HG03135 (cell line): ENCODE measurements at regions not wholly inside any gene's neighbourhood (a gene's known extent, or its start where the extent isn't known, plus 50 kb on each side); places are given as distances from the start of the nearest gene placed in this dataset.
"Not testable (repeated sequence)": the region's sequence is repeated elsewhere in the genome, so short reads cannot be mapped to it uniquely, and the experiment has no call there.

ENCODE experiments used
- ATAC-seq: cut with Tn5 transposase; IDR thresholded peaks from one replicate; pipeline ENCODE4 v1.9.1; 2021; ENCODE audit warnings: mild to moderate bottlenecking, moderate library complexity; ENCODE audit not compliant: unreplicated experiment

GRCh38 chr10:62492870-62493180 is 118.7 kb downstream of the ZNF365 start:
- no peak for ATAC-seq

GRCh38 chr10:62496925-62497324 is 122.8 kb downstream of the ZNF365 start:
- no peak for ATAC-seq

DNA sequence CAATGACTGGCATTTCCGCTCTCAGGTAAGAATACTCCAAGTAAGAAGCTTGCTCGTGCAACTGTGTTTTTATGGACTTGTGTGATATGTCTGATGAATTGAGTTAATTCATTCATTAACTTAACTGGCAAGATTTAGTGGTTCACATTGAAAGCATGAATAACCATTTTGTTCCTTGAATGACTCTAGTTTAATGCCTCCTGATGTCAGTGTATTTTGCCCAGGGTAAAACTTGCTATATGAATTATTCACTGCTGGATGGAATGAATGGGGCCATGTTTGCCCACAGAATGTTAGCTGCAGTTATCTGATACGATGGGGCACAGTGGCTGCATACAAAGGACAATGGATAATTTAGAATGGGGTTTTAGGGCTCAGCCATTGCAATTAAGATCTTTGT is 124.1 kb downstream of the ZNF365 start:
- ATAC-seq, result no peak

- ATAC-seq, result not testable (repeated sequence)
Measured at GRCh38 chr10:62500116-62500515, 125.9 kb downstream of the ZNF365 start.

GRCh38 chr10:62501547-62501946 is 127.4 kb downstream of the ZNF365 start:
- no peak for ATAC-seq

GRCh38 chr10:62502995-62503613 is 128.9 kb downstream of the ZNF365 start:
- ATAC-seq, result no peak

DNA sequence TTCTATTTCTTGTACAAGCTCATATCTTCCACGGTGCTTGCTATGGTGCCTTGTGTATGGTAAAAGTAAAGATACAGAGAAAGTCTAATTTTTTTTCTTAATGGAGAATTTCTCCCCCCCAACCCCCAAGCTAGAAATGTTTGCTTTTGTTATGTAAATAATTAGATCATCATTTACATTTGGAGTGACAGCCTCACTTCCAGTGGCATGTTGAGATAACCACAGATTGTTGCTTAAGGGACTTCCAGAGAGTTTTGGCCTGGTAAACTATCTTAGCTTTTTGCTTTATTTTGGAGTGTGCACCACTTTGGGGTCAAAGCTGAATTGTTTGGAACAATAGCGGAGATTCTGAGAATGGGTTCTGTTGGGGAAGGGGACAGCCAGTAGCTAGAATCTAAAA is 129.7 kb downstream of the ZNF365 start:
- no peak for ATAC-seq

GRCh38 chr10:62506371-62506770 is 132.2 kb downstream of the ZNF365 start:
- ATAC-seq, result no peak

DNA sequence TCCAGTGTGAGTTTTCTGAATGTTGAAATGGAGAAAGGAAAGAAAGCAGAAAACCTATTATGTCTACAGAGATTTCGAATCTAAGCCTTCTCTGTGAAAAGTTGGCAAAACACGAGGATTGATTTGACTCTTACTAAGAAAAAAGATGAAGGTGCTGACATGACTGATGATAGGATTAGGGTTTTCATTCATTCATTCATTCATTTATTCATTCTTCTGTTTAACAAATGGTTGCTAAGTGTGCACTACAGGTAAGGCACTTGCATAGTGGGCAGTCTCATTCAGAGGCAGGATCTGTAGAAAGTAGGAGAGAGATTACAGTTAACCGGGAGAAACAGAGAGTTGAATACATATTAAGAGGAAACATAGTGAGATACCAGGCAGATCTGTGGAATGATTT is 137.1 kb downstream of the ZNF365 start:
- no peak for ATAC-seq

DNA sequence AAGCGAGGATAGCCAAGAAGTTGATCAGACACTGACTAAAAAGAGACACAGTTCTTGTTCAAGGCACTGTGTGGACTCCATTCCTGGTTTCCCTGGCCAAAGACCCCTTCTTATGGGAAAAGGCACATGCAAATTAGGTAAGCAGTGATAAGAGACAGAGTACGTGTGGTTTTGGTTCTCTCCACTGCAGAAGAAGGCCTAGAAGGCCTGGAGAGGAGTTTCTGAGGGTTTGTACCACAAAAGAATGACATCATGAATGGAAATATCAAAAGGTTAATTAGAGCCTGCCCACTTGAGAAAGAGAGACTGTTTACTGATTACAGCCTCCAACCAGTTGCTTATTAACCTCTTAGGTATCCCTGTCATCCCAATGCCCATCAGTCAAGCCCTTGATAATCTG is 137.5 kb downstream of the ZNF365 start:
- peak; percentile 92 for ATAC-seq

DNA sequence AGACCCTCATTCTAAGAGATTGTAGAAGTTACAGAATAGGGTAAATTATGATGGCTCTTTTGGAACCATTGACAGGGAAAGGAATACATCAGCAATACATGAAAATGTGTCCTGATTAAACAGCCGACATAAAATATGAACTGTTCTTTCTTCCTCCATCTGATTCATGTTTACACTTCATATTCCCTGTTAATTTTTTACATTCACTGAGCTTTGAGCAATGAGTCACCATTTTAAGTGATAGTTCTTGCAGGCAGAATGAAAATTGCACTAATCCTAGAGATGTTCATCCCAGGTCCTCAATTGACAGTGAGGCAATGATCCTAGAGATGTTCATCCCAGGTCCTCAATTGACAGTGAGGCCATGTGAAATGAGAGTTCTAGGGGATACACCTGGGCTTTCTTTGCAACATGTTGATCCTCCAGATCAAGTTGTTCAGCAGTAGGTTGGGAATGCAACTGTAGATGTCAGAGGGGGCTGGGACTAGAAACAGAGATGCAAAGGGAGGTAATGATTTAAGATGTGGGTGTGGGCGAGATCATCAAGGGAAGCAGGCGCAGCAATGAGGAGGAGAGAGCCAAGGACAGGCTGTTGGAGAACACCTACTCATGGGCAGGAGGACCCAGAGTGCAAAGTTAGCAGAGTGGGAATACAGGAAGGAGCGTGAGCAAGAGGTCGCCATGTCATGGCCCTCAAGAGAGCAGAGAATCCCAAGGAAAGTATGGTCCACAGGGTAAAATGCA is 138.7 kb downstream of the ZNF365 start:
- no peak for ATAC-seq

- no peak for ATAC-seq
Measured at GRCh38 chr10:62514079-62514693, 140.0 kb downstream of the ZNF365 start.

- ATAC-seq, result no peak
Measured at GRCh38 chr10:62517252-62517651, 143.1 kb downstream of the ZNF365 start.

DNA sequence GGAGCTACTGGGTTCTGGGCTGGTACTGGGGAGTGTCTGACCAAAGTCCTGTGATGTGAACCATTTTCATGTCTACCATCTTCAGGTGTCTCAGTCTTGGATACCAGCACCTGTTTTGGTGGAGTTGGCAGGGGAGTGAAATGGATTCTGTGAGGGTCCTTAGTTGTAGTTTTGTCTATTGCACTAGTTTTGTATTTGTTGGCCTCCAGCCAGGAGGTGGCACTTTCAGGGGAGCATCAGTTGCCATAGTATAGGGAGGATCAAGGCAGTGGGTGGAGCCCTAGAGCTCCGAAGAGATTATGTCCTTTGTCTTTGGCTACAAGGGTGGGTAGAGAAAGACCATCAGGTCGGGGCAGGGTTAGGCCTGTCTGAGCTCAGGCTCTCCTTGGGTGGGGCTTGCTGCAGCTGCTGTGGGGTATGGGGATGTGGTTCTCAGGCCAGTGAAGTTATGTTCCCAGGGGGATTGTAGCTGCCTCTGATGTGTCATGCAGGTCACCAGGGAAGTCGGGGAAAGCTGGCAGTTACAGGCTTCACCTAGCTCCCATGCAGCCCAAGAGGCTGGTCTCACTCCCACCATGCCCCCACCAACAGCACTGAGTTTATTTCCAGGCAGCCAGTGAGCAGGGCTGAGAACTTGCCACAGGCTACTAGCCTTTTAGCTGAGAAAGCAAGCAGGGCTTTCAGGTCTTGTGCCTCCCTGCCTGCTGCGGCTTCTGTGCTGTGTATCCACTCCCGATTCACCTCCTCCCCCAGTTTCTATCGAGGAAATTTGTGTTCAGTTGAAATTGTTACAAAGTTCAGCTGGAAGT is 153.1 kb downstream of the ZNF365 start:
- ATAC-seq, result peak; percentile 68

DNA sequence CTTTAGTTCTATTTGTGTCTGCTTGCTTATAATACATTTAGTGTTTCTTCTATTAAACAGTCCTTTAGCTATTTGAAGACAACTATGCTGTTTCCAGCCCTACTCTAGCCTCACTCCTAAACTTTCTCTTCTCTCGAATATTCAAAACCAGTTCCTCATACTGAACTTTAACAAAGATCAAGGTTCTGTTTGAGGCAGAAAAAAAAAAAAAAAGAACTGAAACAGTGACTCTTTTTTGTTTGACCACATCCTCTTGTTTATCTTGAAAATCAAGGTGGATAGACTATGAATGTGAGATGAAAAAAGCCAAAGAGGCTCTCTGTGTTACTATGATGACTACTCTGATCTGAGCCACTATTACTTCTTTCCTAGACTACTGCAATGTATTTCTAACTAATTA is 154.3 kb downstream of the ZNF365 start:
- ATAC-seq, result peak; percentile 89

DNA sequence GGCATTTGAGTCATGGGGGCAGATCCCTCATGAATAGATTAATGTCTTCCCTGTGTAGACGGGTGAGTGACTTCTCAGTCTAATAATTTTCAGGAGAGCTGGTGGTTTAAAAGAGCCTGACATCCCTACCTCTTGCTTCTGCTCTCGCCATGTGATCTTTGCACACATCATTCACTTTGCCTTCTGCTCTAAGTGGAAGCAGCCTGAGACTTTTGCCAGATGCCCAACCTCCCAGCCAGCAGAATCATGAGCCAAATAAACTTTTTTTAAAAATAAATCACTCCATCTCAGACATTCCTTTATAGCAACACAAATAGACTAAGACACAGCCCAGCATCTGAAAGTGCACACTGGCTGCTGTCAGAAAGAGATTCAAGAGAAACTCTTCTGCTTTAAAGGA is 155.2 kb downstream of the ZNF365 start:
- ATAC-seq, result no peak

- no peak for ATAC-seq
Measured at GRCh38 chr10:62534031-62534430, 159.9 kb downstream of the ZNF365 start.

DNA sequence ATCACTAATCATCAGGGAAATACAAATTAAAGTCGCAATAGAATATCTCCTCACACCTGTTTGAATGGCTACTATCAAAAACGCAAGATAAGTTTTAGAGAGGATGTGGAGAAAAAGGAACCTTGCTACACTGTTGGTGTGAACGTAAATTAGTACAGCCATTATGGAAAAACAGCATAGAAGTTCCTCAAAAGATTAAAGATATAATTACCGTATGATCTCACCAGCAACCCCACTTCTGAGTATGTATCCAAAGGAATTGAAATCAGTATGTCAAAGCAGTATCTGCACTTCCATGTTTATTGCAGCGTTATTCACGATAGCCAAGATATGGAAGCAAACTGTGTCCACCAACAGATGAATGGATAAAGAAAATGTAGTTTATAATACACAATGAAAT is 164.4 kb downstream of the ZNF365 start:
- no peak for ATAC-seq

GRCh38 chr10:62540389-62540788 is 166.2 kb downstream of the ZNF365 start:
- ATAC-seq, result no peak

DNA sequence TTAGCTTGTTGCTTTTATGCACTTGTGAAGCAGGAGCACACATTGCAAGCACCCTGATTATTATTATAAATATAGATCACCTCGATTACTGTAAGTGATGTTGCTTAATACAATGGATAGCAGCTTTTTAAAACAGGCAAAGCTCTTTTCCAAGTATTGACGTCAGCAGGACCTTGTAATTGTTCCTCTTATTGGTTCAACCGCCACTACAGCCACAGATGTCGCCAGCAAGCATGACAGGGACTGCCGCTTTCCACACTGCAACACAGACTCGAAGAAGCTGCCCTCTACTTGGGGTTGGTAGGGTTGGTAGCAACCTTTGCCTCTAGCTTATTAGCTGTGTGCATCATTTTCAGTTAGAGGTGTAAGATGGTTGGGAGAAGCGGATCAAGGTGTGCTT is 167.6 kb downstream of the ZNF365 start:
- no peak for ATAC-seq

DNA sequence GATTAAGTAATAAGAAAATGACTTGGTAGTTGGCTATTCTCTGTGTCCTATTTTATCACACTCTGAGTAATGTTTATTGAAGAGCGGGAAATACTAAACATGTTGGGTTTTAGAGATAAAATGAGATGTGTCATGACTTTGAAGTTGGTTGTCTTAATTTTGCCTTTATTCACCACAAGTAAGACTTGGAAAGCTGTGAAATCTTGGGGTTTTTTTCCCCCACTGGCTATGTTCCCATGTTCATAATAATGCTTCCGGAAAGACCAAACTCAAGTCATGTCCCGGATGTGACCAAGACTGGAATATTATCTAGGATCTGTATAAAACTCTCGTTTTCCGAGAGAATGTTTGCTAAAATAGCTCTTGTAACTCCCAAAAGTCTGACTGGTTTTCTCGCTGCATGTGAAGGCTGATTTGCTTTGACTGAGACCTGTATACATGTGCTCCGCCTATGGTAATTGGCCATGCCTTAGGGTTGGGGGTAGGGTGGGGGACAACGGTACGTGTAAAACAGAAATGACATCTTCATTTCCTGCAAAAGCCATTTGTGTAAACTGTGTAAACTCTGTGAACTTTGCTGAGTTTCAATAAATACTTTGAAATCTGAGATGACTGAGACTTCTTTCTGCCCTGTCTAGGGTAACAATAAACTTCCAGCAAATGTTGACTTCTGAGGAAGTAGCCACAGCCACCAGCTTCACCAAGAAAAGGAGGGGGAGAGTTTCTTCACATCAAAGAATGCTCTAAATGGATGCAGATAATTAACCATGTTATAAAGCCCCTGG is 169.6 kb downstream of the ZNF365 start:
- no peak for ATAC-seq
